ACHN (cell line): ENCODE measurements at regions not wholly inside any gene's neighbourhood (a gene's known extent, or its start where the extent isn't known, plus 50 kb on each side); places are given as distances from the start of the nearest gene placed in this dataset.

Experiments used
- DNase-seq: peaks from one replicate; pipeline ENCODE4 v3.0.0-alpha.2; 2015
- in situ Hi-C: cut with HindIII; loops from 2 replicates; pipeline ENCODE4 v1.10.0; 2017; ENCODE audit warnings: low sequenced_read_pairs, low pct_ligation_motif_present, low pct_unique_long_range_greater_than_20kb

DNA sequence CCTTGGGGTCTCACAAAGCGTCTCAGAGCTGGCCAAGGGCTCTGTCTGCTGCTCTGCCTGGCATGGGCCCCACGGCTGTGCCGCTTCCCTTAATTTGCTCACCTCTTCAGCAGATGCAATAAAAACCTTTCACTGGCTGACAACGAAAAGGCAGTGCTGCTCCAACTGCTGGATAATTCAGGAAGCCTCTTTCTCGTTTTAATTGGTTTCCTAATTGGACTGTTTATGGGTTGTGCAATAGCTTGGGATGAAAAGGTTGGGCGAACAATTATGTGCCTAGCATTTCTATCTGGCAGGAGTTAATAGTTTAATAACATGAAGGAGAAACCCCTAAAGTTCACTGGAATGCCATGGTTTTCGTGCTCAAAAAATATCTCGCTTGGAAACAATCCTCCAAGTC is 234.1 kb upstream of the IRX5 start:
- in situ Hi-C loops, result no loop called here
- DNase-seq, result no peak

GRCh38 chr16:54694651-54695050 is 236.0 kb upstream of the IRX5 start:
- in situ Hi-C loops, result no loop called here
- no peak for DNase-seq

GRCh38 chr16:54693864-54694263 is 236.8 kb upstream of the IRX5 start:
- DNase-seq, result no peak
- in situ Hi-C loops, result no loop called here

DNA sequence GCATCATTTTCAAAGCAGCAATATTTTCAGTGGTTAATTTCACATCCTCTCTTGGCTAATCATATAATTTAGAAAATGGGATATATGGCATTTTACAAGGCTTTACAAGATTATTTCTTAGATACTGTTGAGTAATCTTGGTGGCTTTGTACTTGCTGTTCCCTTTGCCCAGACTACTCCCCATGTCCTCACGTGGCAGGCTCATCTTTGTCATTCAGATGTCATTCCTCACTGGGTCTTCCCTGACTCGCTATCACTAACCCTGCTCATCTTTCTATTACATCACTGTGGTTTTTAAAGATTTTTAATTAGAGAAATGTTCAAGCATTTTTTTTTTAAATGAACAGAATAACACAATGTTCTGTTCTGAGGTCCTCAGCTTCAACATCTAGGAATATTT is 240.0 kb upstream of the IRX5 start:
- DNase-seq, result no peak
- in situ Hi-C loops, result no loop called here

- no peak for DNase-seq
- in situ Hi-C loops, result no loop called here
These were observed 240.4 kb upstream of the IRX5 start for GRCh38 chr16:54690306-54690705.

- in situ Hi-C loops, result no loop called here
- DNase-seq, result no peak
These were observed 241.4 kb upstream of the IRX5 start for GRCh38 chr16:54689072-54689865.

DNA sequence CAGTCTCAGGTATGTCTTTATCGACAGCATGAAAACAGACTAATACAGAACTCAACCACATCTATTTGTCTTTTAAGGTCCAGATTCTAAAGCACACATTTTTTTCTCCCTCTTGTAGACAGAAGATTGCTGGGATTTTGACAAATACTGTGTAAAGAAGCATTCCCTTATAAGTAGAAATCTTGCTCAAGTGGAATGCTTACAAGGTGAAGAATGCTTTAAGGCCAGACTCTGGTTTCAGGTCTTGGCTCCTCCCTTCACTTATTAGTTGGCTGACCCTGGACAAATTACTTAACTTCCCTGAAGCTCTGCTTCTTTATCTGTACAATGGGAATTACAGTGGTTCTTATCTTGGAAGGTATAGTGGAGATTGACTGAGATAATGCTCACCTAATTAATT is 242.3 kb upstream of the IRX5 start:
- in situ Hi-C loops, result no loop called here

DNA sequence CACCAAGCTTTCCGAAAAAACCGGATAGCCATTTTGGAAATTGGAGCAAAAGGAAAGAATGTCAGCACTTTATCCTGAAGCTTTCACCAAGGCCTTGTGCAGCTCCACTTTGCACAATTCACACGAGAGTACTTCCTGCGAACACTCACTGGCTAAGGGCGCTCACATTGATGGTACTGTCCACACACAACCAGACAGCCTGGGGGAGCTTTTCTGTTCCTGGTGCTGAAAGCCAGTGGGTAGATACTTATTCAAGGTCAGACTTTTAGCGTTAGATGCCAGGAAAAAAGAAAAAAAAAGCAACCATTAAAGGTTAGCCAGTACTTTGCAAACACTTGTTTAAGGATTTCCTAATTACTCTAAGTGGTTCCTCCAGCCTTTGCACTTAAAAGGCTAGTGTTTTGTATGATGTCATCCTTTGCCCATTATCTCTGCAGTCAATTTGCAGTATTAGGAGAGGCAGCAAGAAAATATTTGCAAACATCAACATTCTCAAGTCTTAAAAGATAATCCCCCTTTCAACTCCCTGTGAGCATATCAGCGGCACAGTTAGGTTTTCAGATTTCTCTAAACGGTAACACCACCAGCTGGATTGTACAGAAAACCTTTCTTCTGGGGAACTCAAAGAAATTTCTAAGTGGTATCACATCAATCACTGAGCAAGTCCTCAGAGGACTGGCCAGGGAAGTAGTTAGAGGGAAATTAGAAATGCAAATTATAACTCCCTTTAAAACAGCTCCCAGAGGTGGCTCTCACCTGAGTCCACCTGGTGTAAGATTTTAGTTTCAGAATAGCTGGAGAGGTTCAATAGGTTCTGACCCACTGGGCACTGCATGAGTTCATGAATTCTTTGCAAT is 243.4 kb upstream of the IRX5 start:
- in situ Hi-C loops, result no loop called here
- DNase-seq, result no peak

More for the DNA sequence above, 242.3 kb upstream of the IRX5 start:
- no peak for DNase-seq

GRCh38 chr16:54685682-54686081 is 245.0 kb upstream of the IRX5 start:
- no peak for DNase-seq
- in situ Hi-C loops, result no loop called here

DNA sequence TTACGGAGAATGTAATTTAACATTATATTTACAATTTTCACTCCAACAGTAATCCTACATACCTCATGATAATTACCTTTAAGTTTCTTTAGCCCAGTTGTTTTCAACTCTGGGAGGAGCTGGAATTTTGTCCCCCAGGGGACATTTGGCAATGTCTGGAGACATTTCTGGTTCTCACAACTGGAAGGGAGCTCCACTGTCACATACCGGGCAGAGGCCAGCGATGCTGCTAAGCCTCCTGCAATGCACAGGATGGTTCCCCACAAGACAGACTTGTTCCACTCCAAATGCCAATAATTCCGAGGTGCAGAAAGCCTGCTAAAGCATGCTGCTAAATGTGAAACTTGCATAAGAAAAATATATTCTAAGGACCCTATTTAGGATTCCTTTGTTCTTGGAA is 251.1 kb upstream of the IRX5 start:
- in situ Hi-C loops, result no loop called here
- DNase-seq, result no peak

DNA sequence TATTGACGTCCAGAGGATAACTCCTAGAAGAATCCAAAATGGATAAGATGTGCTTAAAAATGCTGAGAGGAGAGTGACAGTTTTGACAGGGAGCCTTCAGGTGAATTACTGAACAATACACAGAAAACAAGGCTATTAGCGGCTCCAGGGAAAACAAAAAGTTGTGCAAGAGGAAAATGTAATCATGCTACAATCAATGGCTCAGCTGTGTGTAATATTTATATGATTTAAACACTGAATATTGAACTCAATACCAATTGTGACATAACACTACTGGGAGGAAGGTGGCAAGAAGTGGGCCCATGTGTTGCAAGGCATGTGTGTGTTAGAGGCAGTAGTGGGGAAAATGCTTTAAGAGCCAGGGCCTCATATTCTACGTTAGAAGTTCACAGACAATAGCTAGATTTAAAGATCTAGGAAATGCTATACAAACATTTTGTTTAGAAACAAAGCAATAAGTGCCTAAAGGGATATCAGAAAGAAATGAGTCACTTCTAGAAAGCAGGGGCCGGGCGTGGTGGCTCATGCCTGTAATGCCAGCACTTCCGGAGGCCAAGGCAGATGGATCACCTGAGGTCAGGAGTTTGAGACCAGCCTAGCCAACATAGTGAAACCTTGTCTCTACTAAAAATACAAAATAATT is 253.2 kb upstream of the IRX5 start:
- in situ Hi-C loops, result no loop called here
- no peak for DNase-seq

- in situ Hi-C loops, result no loop called here
- DNase-seq, result no peak
These were observed 257.4 kb upstream of the IRX5 start for GRCh38 chr16:54673313-54673712.

- DNase-seq, result no peak
- in situ Hi-C loops, result no loop called here
These were observed 258.2 kb upstream of the IRX5 start for GRCh38 chr16:54672500-54672899.

DNA sequence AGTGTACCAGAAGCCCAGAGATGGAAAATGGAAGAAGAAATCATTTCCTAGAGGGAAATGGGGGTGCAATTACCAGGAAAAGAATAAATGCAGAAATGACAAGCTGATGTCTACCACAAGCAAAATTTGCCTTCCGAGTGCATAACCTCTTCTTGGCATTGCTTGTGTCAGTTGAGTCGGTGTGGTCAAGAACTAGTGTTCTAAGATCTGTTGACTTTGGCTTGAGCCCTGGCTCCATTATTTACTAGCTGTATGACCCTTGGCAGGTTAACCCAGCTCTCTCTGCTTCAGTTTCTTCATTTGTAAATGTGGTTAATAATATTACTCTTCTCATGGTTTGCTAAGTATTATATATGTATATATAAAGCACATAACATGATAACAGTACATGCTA is 273.0 kb upstream of the IRX5 start:
- no peak for DNase-seq
- in situ Hi-C loops, result no loop called here

- in situ Hi-C loops, result no loop called here
- peak; percentile 77 for DNase-seq
These were observed 273.5 kb upstream of the IRX5 start for GRCh38 chr16:54657058-54657708.

DNA sequence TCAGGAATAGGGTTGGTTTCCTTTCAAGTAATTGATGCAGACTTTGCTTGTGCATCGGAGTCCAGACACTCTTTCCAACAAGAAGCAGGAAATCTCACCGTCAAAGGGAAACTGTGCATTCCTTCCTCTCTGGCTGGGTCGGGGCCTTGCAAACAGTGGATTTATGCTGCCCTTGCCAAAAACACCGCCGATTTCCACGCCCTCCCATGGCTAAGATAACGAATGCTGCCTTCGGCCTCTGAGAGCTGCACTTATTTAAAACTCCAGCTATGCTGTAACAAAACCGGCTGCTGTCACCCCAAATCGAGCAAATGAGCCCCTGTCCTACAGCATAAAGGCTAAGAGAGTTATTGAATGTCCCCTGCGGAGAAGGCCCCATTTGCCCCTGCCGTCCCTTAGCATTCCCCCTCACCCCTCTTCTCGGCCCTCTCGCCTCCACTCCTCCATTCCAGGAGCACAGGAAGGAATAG is 275.5 kb upstream of the IRX5 start:
- in situ Hi-C loops, result no loop called here

GRCh38 chr16:54654429-54654828 is 276.2 kb upstream of the IRX5 start:
- in situ Hi-C loops, result no loop called here
- DNase-seq, result no peak

More for the DNA sequence above, 275.5 kb upstream of the IRX5 start:
- DNase-seq, result no peak

GRCh38 chr16:54652201-54652770 is 278.4 kb upstream of the IRX5 start:
- no peak for DNase-seq
- in situ Hi-C loops, result no loop called here
